Transverse colon (tissue), 3 donors: ENCODE measurements at regions not wholly inside any gene's neighbourhood (a gene's known extent, or its start where the extent isn't known, plus 50 kb on each side); places are given as distances from the start of the nearest gene placed in this dataset.

Experiments
- EP300 ChIP-seq: sonication (generic); formaldehyde crosslinking; IDR thresholded peaks from one replicate; pipeline ENCODE4 v1.6.1; 2017; ENCODE audit warnings: antibody characterized with exemption, low read depth
- TF ChIP-seq, protein P1 (sequence below), 5 experiments: fragments of 200-600 bp in 3 of 5; fragments of 450-650 bp in 2 of 5; sonication (generic) in 3 of 5; IDR thresholded peaks; 1 replicate in 2 of 5; 2 replicates in 3 of 5; pipeline ENCODE4 v1.5.1; 2016 to 2017; ENCODE audit warnings: antibody characterized with exemption in 5 of 5, inconsistent platforms in 3 of 5, mild to moderate bottlenecking in 2 of 5, moderate library complexity in 1 of 5

DNA sequence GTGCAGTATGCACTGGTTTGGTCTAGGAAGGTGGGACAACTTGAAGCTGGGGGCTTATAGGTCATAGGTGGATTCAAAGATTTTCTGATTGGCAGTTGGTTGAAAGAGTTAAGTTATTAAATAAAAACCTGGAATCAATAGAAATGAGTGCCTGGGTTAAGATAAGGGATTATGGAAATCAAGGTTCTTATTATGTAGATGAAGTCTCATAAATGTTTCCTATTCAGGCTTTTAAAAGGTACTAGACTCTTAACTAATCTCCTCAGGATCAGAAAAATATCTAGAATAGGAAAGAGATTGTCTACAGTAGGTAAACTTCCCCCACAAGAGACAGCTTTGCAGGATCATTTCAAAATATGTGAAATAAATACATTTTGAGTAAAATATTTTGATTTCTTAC lies 163.3 kb upstream of the FBN2 start:
- no peak for TF ChIP-seq EP300
- TF ChIP-seq, protein P1, sequence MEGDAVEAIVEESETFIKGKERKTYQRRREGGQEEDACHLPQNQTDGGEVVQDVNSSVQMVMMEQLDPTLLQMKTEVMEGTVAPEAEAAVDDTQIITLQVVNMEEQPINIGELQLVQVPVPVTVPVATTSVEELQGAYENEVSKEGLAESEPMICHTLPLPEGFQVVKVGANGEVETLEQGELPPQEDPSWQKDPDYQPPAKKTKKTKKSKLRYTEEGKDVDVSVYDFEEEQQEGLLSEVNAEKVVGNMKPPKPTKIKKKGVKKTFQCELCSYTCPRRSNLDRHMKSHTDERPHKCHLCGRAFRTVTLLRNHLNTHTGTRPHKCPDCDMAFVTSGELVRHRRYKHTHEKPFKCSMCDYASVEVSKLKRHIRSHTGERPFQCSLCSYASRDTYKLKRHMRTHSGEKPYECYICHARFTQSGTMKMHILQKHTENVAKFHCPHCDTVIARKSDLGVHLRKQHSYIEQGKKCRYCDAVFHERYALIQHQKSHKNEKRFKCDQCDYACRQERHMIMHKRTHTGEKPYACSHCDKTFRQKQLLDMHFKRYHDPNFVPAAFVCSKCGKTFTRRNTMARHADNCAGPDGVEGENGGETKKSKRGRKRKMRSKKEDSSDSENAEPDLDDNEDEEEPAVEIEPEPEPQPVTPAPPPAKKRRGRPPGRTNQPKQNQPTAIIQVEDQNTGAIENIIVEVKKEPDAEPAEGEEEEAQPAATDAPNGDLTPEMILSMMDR (IDR thresholded peaks at IDR 0.05): no peak
